Retina (tissue), 1 donor: ENCODE measurements at regions not wholly inside any gene's neighbourhood (a gene's known extent, or its start where the extent isn't known, plus 50 kb on each side); places are given as distances from the start of the nearest gene placed in this dataset.

Experiments
- DNase-seq: peaks from one replicate; pipeline ENCODE4 v3.0.0-alpha.2; 2016

DNA sequence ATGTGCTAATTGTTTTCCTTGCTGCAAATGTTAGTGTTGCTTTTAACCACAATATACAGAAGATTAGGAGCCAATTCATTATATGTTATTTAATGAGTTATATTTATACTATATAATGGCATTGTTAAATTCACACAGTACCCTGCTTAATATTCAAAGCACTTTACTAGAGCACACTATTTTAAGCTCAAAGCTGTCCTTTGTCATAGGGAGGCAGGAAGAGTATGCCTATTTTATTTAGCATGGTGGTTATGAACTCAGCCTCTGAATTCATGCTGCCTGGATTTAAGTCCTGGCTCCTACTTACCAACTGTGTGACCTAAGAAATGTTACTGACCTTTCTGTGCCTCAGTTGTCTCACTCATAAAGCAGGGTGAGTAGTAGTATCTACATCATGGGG is 80.5 kb downstream of the FASTKD2 start:
- DNase-seq: no peak

GRCh38 chr2:206846331-206846730 is 80.9 kb downstream of the FASTKD2 start:
- no peak for DNase-seq

- no peak for DNase-seq
Observed at GRCh38 chr2:206846981-206847834, 81.8 kb downstream of the FASTKD2 start.

DNA sequence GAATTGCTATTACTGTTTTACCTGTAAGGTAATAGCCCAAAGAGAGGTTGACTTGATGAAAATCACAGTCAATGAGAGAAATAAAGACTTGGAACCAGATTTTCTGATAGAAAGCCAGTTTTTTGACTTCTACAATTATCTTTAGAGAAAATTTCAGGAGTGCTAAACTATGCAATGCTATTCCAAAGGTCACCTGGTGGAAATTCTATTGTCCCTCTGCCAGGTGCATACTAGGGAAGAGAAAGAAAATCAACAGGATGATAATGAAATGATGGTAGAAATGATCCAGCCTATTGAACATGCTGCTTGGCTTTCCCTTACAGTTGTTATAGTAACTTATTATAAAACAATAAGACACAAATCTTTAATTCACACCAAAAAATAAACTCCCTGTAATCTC is 85.0 kb downstream of the FASTKD2 start:
- no peak for DNase-seq

GRCh38 chr2:206851521-206851920 is 86.1 kb downstream of the FASTKD2 start:
- DNase-seq: no peak

DNA sequence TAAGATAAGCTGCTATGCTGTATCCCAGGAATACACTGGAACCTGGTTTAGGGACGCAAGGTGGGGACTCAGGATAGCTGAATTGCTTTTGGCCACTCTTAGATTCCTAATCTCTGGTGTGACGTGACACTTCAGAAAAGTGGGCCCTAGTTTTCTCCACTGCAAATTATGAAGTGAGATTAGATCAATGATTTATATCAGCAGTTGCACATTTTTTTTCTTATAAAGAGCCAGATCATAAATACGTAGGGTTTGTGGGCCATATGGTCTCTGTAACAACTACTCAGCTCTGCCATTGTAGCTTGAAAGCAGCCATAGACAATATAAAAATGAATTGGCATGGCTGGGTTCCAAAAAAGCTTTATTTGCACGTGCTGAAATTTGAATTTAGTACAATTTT is 85.4 kb upstream of the CPO start:
- DNase-seq: no peak

- no peak for DNase-seq
Observed at GRCh38 chr2:206855585-206856433, 83.5 kb upstream of the CPO start.

GRCh38 chr2:206856513-206856912 is 82.8 kb upstream of the CPO start:
- no peak for DNase-seq

- no peak for DNase-seq
Observed at GRCh38 chr2:206858687-206859329, 80.5 kb upstream of the CPO start.

GRCh38 chr2:206859330-206859739 is 80.0 kb upstream of the CPO start:
- DNase-seq: no peak

- no peak for DNase-seq
Observed at GRCh38 chr2:206863196-206863595, 76.1 kb upstream of the CPO start.

GRCh38 chr2:206863716-206864115 is 75.6 kb upstream of the CPO start:
- no peak for DNase-seq

GRCh38 chr2:206867006-206867405 is 72.3 kb upstream of the CPO start:
- DNase-seq: no peak

DNA sequence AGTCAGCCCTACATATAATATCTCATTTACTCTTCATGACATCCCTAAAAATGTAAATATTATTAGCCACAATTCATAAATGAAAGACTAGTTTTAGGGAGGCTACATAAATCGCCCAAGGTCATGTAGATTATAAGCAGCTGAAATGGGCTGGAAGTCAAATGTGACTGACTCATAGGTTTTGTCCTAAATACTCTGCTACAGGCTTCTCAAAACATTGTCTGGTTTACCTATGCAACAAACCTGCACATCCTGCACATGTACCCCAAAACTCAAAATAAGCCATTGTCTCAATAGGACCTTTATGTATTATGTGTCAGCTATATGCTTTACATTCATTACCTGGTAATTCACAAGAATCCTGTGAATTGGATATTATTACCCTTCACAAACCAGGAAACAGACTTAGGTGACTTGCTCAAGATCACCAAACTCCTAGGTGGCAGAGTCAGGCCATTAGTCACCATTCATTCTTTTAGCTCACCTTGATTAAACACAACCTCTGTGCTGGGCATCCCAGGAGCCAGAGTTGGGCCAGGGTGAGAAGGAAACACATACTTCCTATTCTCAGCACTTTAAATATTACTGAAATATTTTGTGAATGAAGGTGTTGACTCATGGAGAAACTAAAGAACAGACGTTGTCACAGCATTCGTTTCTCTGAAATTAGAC is 69.4 kb upstream of the CPO start:
- no peak for DNase-seq

GRCh38 chr2:206873423-206873822 is 65.9 kb upstream of the CPO start:
- DNase-seq: no peak

- DNase-seq: no peak
Observed at GRCh38 chr2:206875701-206876100, 63.6 kb upstream of the CPO start.

DNA sequence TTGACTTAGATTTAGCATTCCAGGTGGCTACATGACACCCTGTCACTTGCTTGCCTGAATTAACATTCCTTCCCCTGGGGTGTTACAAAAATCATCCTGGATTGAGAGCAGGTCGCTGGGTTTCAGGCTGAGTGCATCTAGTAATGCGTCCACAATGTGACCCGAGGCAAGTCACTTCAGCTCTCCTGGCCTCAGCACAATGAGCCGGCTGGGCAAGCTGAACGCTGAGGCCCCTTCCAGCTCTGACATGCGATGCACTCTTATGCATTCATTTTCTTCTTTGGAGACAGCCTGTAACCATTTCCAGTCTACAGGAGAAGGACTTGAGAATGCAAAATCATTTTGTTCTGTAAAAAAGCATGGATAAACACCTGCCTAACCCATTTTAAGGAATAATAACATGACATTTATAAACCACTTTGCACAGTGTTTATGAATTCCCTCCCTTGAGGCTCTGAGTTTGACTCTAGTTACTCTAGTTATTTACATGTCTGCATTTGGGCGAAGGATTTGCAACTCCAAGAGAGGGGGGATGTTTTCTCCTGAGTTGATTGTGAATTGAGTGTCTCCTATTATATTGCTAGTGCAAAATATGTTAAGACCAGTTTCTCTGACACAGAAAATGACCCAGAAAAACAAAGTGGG is 63.0 kb upstream of the CPO start:
- DNase-seq: peak; percentile 59

- no peak for DNase-seq
Observed at GRCh38 chr2:206881708-206882410, 57.5 kb upstream of the CPO start.

DNA sequence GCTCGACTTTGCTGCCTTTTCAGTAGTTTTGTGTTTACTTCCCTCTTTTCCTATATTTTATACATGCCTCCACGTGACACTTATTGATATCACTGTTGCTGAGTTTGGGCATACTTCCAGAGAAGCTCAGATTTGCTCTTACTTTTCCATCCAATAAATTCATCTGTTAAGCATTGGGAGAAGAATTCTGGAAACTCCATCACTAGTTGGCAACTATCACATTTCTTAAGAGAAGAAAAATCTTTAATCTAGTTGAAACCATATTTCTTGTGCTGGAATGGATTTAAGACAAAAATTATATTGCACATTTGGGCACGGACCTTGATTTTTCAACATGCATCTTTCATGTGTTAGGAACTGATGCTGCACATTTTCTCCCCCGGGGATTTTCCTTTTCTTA is 52.6 kb upstream of the CPO start:
- no peak for DNase-seq

DNA sequence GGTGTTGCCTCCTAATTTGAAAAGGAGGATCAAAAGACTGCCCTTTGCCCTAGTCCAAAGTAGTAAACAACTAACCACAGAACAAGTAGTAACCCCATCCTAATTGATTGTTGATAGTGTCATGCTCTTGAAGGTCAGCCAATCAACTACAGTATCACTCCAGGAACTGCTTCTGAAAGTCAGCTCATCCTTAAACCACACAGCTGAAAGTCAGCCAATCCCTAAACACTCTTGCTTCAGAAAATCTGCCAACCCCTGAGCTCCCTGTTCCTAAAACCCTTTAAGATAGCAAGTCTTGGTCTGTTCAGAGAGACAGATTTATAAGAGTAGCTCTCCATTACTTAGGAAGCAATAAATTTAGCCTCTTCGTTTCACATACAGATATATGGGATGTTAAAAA is 51.6 kb upstream of the CPO start:
- no peak for DNase-seq
